ENCODE measurements at regions not wholly inside any gene's neighbourhood (a gene's known extent, or its start where the extent isn't known, plus 50 kb on each side); places are given as distances from the start of the nearest gene placed in this dataset.

GRCh38 chr4:30056016-30056766, 664.0 kb upstream of the PCDH7 start:
- intact Hi-C loops (cut with micrococcal nuclease) = no loop called here
- no peaks in the 10 kb centered on the region for H3K4me1 Mint-ChIP-seq
- H3K79me2 ChIP-seq (ENCODE audit: control insufficient read depth, insufficient read depth, low read length) = no peaks in the 10 kb centered on the region
- no peak overlapping the region for H3K4me2 ChIP-seq (replicated peaks; ENCODE audit: low read depth, low read length, poor library complexity, severe bottlenecking)
- H3K36me3 ChIP-seq (replicated peaks in 1 of 2; ENCODE audit: control extremely low read depth in 1 of 2, control insufficient read depth in 1 of 2, extremely low read depth in 1 of 2, insufficient read depth in 2 of 2, low read length in 1 of 2) = no peaks in the 10 kb centered on the region
- ChIA-PET CTCF (no interaction called here), POLR2A (no interaction called here)
- DNase-seq (no peak), ATAC-seq (ENCODE audit: low read depth) (no peak)
- WGBS (ENCODE audit: insufficient coverage) = no CpG with 5 or more reads among the region's 5 CpGs
- H3K4me3 Mint-ChIP-seq = no peak overlapping the region
- no peaks in the 10 kb centered on the region for H3K9me3 Mint-ChIP-seq (ENCODE audit: insufficient read depth)
- no peaks in the 10 kb centered on the region for H3K27me3 ChIP-seq (replicated peaks in 1 of 4; ENCODE audit: control extremely low read depth in 1 of 4, control insufficient read depth in 3 of 4, insufficient read depth in 4 of 4, low read length in 3 of 4)
- no peak overlapping the region for H2AFZ ChIP-seq (ENCODE audit: insufficient read depth, low read depth, low read length, poor library complexity, severe bottlenecking)
- H3K27me3 Mint-ChIP-seq = no peaks in the 10 kb centered on the region
- no peaks in the 10 kb centered on the region for H3K4me1 ChIP-seq (ENCODE audit: control insufficient read depth in 2 of 2, insufficient read depth in 2 of 2, low read length in 2 of 2)
- H3K27ac ChIP-seq (ENCODE audit: low read length in 2 of 2) = no peak overlapping the region
- TF ChIP-seq CTCF (IDR thresholded peaks at IDR 0.05) (no peak), EZH2 (IDR thresholded peaks at IDR 0.05; ENCODE audit: borderline replicate concordance, insufficient read depth, low read depth, low read length, poor library complexity, severe bottlenecking) (no peak)
- no peaks in the 10 kb centered on the region for H3K9me3 ChIP-seq (ENCODE audit: control extremely low read depth in 1 of 3, control insufficient read depth in 2 of 3, insufficient read depth in 1 of 3, low read length in 2 of 3)
- H3K4me3 ChIP-seq (ENCODE audit: control extremely low read depth in 1 of 5, extremely low read depth in 1 of 5, insufficient read depth in 1 of 5, low read depth in 2 of 5, low read length in 4 of 5) = no peak overlapping the region
- no peaks in the 10 kb centered on the region for H4K20me1 ChIP-seq (ENCODE audit: control insufficient read depth, insufficient read depth, low read length, poor library complexity, severe bottlenecking)
- no peak overlapping the region for H3K9ac ChIP-seq (ENCODE audit: low read length)
- H3K27ac Mint-ChIP-seq = no peak overlapping the region

DNA sequence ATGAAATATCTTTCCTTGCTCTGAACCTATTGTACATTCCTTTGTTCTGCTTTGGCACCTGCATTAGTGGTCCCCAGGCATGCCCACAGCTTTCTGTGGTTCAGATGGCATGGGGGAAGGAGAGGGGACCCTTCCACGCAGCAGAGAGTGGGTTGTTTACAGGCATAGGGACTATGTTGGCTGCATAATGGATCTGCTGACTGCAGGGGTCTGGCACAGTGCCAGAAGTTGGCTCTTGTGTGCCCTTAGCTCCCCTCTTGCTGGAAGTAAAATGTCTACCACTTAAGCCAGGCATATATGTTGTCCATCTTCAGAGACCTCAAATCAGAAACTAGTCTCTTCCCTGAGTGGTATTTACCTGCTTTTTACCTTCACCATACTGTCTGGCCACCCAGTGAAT, 651.9 kb upstream of the PCDH7 start:
- Histone ChIP-seq H3K27me3 (replicated peaks in 1 of 4; ENCODE audit: control extremely low read depth in 1 of 4, control insufficient read depth in 3 of 4, insufficient read depth in 4 of 4, low read length in 3 of 4) (no peaks in the 10 kb centered on the region), H4K20me1 (ENCODE audit: control insufficient read depth, insufficient read depth, low read length, poor library complexity, severe bottlenecking) (no peaks in the 10 kb centered on the region), H3K4me1 (ENCODE audit: control insufficient read depth in 2 of 2, insufficient read depth in 2 of 2, low read length in 2 of 2) (no peaks in the 10 kb centered on the region), H3K4me3 (ENCODE audit: control extremely low read depth in 1 of 5, extremely low read depth in 1 of 5, insufficient read depth in 1 of 5, low read depth in 2 of 5, low read length in 4 of 5) (no peak overlapping the region), H3K79me2 (ENCODE audit: control insufficient read depth, insufficient read depth, low read length) (no peaks in the 10 kb centered on the region), H2AFZ (ENCODE audit: insufficient read depth, low read depth, low read length, poor library complexity, severe bottlenecking) (no peak overlapping the region), H3K4me2 (replicated peaks; ENCODE audit: low read depth, low read length, poor library complexity, severe bottlenecking) (no peak overlapping the region), H3K36me3 (replicated peaks in 1 of 2; ENCODE audit: control extremely low read depth in 1 of 2, control insufficient read depth in 1 of 2, extremely low read depth in 1 of 2, insufficient read depth in 2 of 2, low read length in 1 of 2) (no peaks in the 10 kb centered on the region), H3K9ac (ENCODE audit: low read length) (no peak overlapping the region), H3K9me3 (ENCODE audit: control extremely low read depth in 1 of 3, control insufficient read depth in 2 of 3, insufficient read depth in 1 of 3, low read length in 2 of 3) (peaks cover 0 to 4% (median 0%) of the 10 kb centered on the region in 3 donors), H3K27ac (ENCODE audit: low read length in 2 of 2) (no peak overlapping the region)
- ChIA-PET POLR2A (no interaction called here), CTCF (no interaction called here)
- TF ChIP-seq CTCF (IDR thresholded peaks at IDR 0.05) (no peak), EZH2 (IDR thresholded peaks at IDR 0.05; ENCODE audit: borderline replicate concordance, insufficient read depth, low read depth, low read length, poor library complexity, severe bottlenecking) (no peak)
- Mint-ChIP-seq H3K27ac (no peak overlapping the region), H3K4me1 (no peaks in the 10 kb centered on the region), H3K27me3 (no peaks in the 10 kb centered on the region), H3K4me3 (no peak overlapping the region), H3K9me3 (ENCODE audit: insufficient read depth) (peaks cover 8% of the 10 kb centered on the region)
- 67% methylated on average over 1 of the region's 1 CpG for WGBS (ENCODE audit: insufficient coverage)
- ATAC-seq (ENCODE audit: low read depth) (no peak), DNase-seq (no peak)
- intact Hi-C loops (cut with micrococcal nuclease) = no loop called here

Measured in B cell (primary cell).